ENCODE measurements at regions not wholly inside any gene's neighbourhood (a gene's known extent, or its start where the extent isn't known, plus 50 kb on each side); places are given as distances from the start of the nearest gene placed in this dataset.
A peak's percentile ranks its signal among the peaks of the same experiment; 100 is the strongest.
"Not testable (repeated sequence)": the region's sequence is repeated elsewhere in the genome, so short reads cannot be mapped to it uniquely, and the experiment has no call there.

- peak; percentile 71 for DNase-seq (ENCODE audit: low read depth)
Measured at GRCh38 chr12:28023156-28023887, 50.8 kb upstream of the PTHLH start.

- peak; percentile 32 for DNase-seq (ENCODE audit: low read depth)
Measured at GRCh38 chr12:28024231-28024995, 51.9 kb upstream of the PTHLH start.

GRCh38 chr12:28025821-28026505 is 53.4 kb upstream of the PTHLH start:
- no peak for DNase-seq (ENCODE audit: low read depth)

- DNase-seq (ENCODE audit: low read depth): no peak
Measured at GRCh38 chr12:28026701-28027100, 54.2 kb upstream of the PTHLH start.

GRCh38 chr12:28027328-28027727 is 54.8 kb upstream of the PTHLH start:
- peak; percentile 12 for DNase-seq (ENCODE audit: low read depth)

- no peak for DNase-seq (ENCODE audit: low read depth)
Measured at GRCh38 chr12:28027947-28028724, 55.6 kb upstream of the PTHLH start.

- DNase-seq (ENCODE audit: low read depth): no peak
Measured at GRCh38 chr12:28032811-28033537, 60.4 kb upstream of the PTHLH start.

- no peak for DNase-seq (ENCODE audit: low read depth)
Measured at GRCh38 chr12:28033538-28033915, 61.0 kb upstream of the PTHLH start.

- no peak for DNase-seq (ENCODE audit: low read depth)
Measured at GRCh38 chr12:28034271-28034670, 61.7 kb upstream of the PTHLH start.

GRCh38 chr12:28035500-28035899 is 63.0 kb upstream of the PTHLH start:
- peak; percentile 37 for DNase-seq (ENCODE audit: low read depth)

GRCh38 chr12:28036940-28037339 is 64.4 kb upstream of the PTHLH start:
- no peak for DNase-seq (ENCODE audit: low read depth)

GRCh38 chr12:28040246-28040645 is 67.7 kb upstream of the PTHLH start:
- DNase-seq (ENCODE audit: low read depth): no peak

- DNase-seq (ENCODE audit: low read depth): not testable (repeated sequence)
Measured at GRCh38 chr12:28046600-28046999, 74.1 kb upstream of the PTHLH start.

GRCh38 chr12:28050606-28051005 is 78.1 kb upstream of the PTHLH start:
- DNase-seq (ENCODE audit: low read depth): no peak

GRCh38 chr12:28051516-28052354 is 79.2 kb upstream of the PTHLH start:
- DNase-seq (ENCODE audit: low read depth): peak; percentile 90

GRCh38 chr12:28053564-28053963 is 81.0 kb upstream of the PTHLH start:
- DNase-seq (ENCODE audit: low read depth): no peak

GRCh38 chr12:28054583-28054982 is 82.0 kb upstream of the PTHLH start:
- no peak for DNase-seq (ENCODE audit: low read depth)

GRCh38 chr12:28057856-28058615 is 85.5 kb upstream of the PTHLH start:
- no peak for DNase-seq (ENCODE audit: low read depth)

- DNase-seq (ENCODE audit: low read depth): no peak
Measured at GRCh38 chr12:28059220-28059619, 86.7 kb upstream of the PTHLH start.

- DNase-seq (ENCODE audit: low read depth): peak; percentile 28
Measured at GRCh38 chr12:28059668-28060067, 87.1 kb upstream of the PTHLH start.

Measured in fibroblast of gingiva (primary cell).